GM23338 (cell line): ENCODE measurements at regions not wholly inside any gene's neighbourhood (a gene's known extent, or its start where the extent isn't known, plus 50 kb on each side); places are given as distances from the start of the nearest gene placed in this dataset.

Experiments
- ATAC-seq: fragments of 200-7000 bp; cut with Tn5 transposase; 3 replicates; pipeline ENCODE4 v1.9.1; 2020
- DNase-seq: peaks from one replicate; pipeline ENCODE4 v3.0.0-alpha.2; 2015; ENCODE audit warnings: low spot score
- H2AFZ ChIP-seq: fragments of 200-600 bp; sonication (generic); 2 replicates; pipeline ENCODE4 v1.8.0; 2016; ENCODE audit warnings: antibody characterized with exemption, mild to moderate bottlenecking, moderate library complexity
- H3F3A ChIP-seq: fragments of 200-600 bp; sonication (generic); replicated peaks from 2 replicates; pipeline ENCODE4 v1.8.0; 2017; ENCODE audit warnings: antibody characterized with exemption, mixed run types, low read depth
- H3K27ac ChIP-seq: fragments of 200-600 bp; sonication (generic); 2 replicates; pipeline ENCODE4 v1.6.1; 2016; ENCODE audit warnings: low read depth
- H3K27me3 ChIP-seq: fragments of 200-600 bp; sonication (generic); 2 replicates; pipeline ENCODE4 v1.8.0; 2016; ENCODE audit warnings: mild to moderate bottlenecking, mixed run types, moderate library complexity; ENCODE audit not compliant: insufficient read depth
- H3K36me3 ChIP-seq: fragments of 200-600 bp; sonication (generic); 2 replicates; pipeline ENCODE4 v1.8.0; 2016; ENCODE audit warnings: mild to moderate bottlenecking; ENCODE audit not compliant: insufficient read depth
- H3K4me1 ChIP-seq: fragments of 200-600 bp; sonication (generic); 2 replicates; pipeline ENCODE4 v1.8.0; 2016; ENCODE audit warnings: mild to moderate bottlenecking, moderate library complexity; ENCODE audit not compliant: insufficient read depth
- H3K4me2 ChIP-seq: fragments of 200-600 bp; sonication (generic); 2 replicates; pipeline ENCODE4 v1.7.1; 2017; ENCODE audit warnings: mixed run types
- H3K4me3 ChIP-seq: fragments of 200-600 bp; sonication (generic); 2 replicates; pipeline ENCODE4 v1.6.1; 2016; ENCODE audit warnings: mixed run types
- H3K79me2 ChIP-seq: fragments of 200-600 bp; sonication (generic); replicated peaks from 2 replicates; pipeline ENCODE4 v1.8.0; 2017; ENCODE audit warnings: mild to moderate bottlenecking; ENCODE audit not compliant: insufficient read depth
- H3K9me2 ChIP-seq: fragments of 200-600 bp; sonication (generic); 2 replicates; pipeline ENCODE4 v1.8.0; 2017; ENCODE audit not compliant: insufficient read depth
- H4K20me1 ChIP-seq: fragments of 200-600 bp; sonication (generic); replicated peaks from 2 replicates; pipeline ENCODE4 v1.8.0; 2017; ENCODE audit warnings: mild to moderate bottlenecking; ENCODE audit not compliant: insufficient read depth
- H3K27ac Mint-ChIP-seq: 2 replicates; pipeline ENCODE4 v1.8.0; 2020; ENCODE audit warnings: inconsistent platforms, mild to moderate bottlenecking, moderate library complexity, mixed read lengths
- H3K27me3 Mint-ChIP-seq: 3 replicates; pipeline ENCODE4 v1.8.0; 2022; ENCODE audit warnings: low read depth, mild to moderate bottlenecking, moderate library complexity, mixed read lengths, inconsistent platforms; ENCODE audit not compliant: insufficient read depth, poor library complexity
- H3K36me3 Mint-ChIP-seq: 3 replicates; pipeline ENCODE4 v1.8.0; 2021; ENCODE audit warnings: low read depth, mild to moderate bottlenecking, inconsistent platforms, moderate library complexity, mixed read lengths
- H3K4me1 Mint-ChIP-seq: 3 replicates; pipeline ENCODE4 v1.8.0; 2020; ENCODE audit warnings: mild to moderate bottlenecking, inconsistent platforms, mixed read lengths
- H3K4me3 Mint-ChIP-seq: 3 replicates; pipeline ENCODE4 v1.8.0; 2021; ENCODE audit warnings: moderate library complexity, mild to moderate bottlenecking, inconsistent platforms, mixed read lengths
- H3K9me3 Mint-ChIP-seq: 3 replicates; pipeline ENCODE4 v1.8.0; 2020; ENCODE audit warnings: moderate library complexity, mild to moderate bottlenecking, inconsistent platforms, mixed read lengths
- CREB1 ChIP-seq: fragments of 250-450 bp; sonication (Bioruptor Pico); IDR thresholded peaks from 2 replicates; pipeline ENCODE4 v1.5.0; 2020; ENCODE audit warnings: low read depth, mild to moderate bottlenecking, moderate library complexity
- EZH2 ChIP-seq: fragments of 200-600 bp; sonication (generic); IDR thresholded peaks from one replicate; pipeline ENCODE4 v1.8.0; 2017; ENCODE audit warnings: antibody characterized with exemption, mild to moderate bottlenecking, low read depth; ENCODE audit not compliant: unreplicated experiment
- EZH2phosphoT487 ChIP-seq: fragments of 200-600 bp; sonication (generic); IDR thresholded peaks from one replicate; pipeline ENCODE4 v1.8.1; 2018; ENCODE audit warnings: antibody characterized with exemption; ENCODE audit not compliant: unreplicated experiment
- JUNB ChIP-seq: IDR thresholded peaks from one replicate; pipeline ENCODE4 v1.6.1; 2016; ENCODE audit warnings: antibody characterized with exemption; ENCODE audit not compliant: unreplicated experiment
- NANOG ChIP-seq: IDR thresholded peaks from 2 replicates; pipeline ENCODE4 v1.6.1; 2016; ENCODE audit warnings: antibody characterized with exemption, borderline replicate concordance
- POLR2AphosphoS5 ChIP-seq: IDR thresholded peaks from 2 replicates; pipeline ENCODE4 v1.6.1; 2016; ENCODE audit warnings: antibody characterized with exemption, low read depth
- STAT1 ChIP-seq: IDR thresholded peaks from one replicate; pipeline ENCODE4 v1.6.1; 2016; ENCODE audit warnings: antibody characterized with exemption; ENCODE audit not compliant: unreplicated experiment
- ZNF114 ChIP-seq: fragments of 250-450 bp; sonication (Bioruptor Pico); IDR thresholded peaks from 2 replicates; pipeline ENCODE4 v1.5.0; 2020; ENCODE audit warnings: mild to moderate bottlenecking, moderate library complexity
- ZNF331 ChIP-seq: fragments of 250-450 bp; sonication (Bioruptor Pico); IDR thresholded peaks from 2 replicates; pipeline ENCODE4 v1.5.0; 2020; ENCODE audit warnings: low read depth, mild to moderate bottlenecking, moderate library complexity
- TF ChIP-seq, protein P1 (sequence below): IDR thresholded peaks from one replicate; pipeline ENCODE4 v1.6.1; 2018; ENCODE audit warnings: antibody characterized with exemption; ENCODE audit not compliant: unreplicated experiment
- TF ChIP-seq, protein P2 (sequence below): IDR thresholded peaks from 2 replicates; pipeline ENCODE4 v1.6.1; 2016; ENCODE audit warnings: antibody characterized with exemption
- TF ChIP-seq, protein P3 (sequence below), 2 experiments: fragments of 200-600 bp in 1 of 2; sonication (generic) in 1 of 2; conservative IDR thresholded peaks; 2 replicates each; pipeline versions ENCODE4 v1.5.1 to v1.6.1; 2016 to 2017; ENCODE audit warnings: antibody characterized with exemption in 2 of 2, low read depth in 2 of 2, mild to moderate bottlenecking in 2 of 2, moderate library complexity in 1 of 2
- TF ChIP-seq, protein P4 (sequence below): fragments of 250-450 bp; sonication (Bioruptor Pico); IDR thresholded peaks from 2 replicates; pipeline ENCODE4 v1.5.0; 2020; ENCODE audit warnings: mild to moderate bottlenecking, moderate library complexity

DNA sequence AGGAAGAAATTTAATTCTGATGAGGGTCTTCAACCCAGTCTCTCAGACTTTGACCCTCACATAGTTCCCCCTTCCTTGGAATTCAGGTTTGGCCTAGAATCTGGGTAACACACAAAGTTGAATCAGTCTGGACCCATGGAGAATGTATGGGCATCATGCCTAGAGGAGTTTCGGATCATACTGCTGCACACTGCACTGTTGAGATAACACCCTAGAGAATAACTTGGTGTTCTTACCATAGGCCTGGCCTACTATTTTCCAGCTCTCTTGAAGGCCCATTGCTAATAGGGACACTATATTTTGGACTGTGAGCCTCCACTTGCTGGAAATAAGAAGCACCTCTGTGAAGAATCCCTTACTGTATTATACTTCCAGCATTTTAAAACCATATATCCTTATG, 413.5 kb downstream of the PLK2 start:
- no peaks in the 10 kb centered on the region for H4K20me1 ChIP-seq
- no peak overlapping the region for H2AFZ ChIP-seq

More for the DNA sequence above, 413.5 kb downstream of the PLK2 start:
- Histone ChIP-seq H3K36me3 (no peaks in the 10 kb centered on the region), H3K4me3 (no peak overlapping the region), H3K4me1 (no peaks in the 10 kb centered on the region), H3K79me2 (no peaks in the 10 kb centered on the region), H3K27me3 (no peaks in the 10 kb centered on the region), H3F3A (no peaks in the 10 kb centered on the region), H3K9me2 (no peaks in the 10 kb centered on the region), H3K27ac (no peak overlapping the region), H3K4me2 (no peak overlapping the region)
- no peaks in the 10 kb centered on the region for H3K27me3 Mint-ChIP-seq
- DNase-seq (no peak), ATAC-seq (no peak)
- no peaks in the 10 kb centered on the region for H3K4me1 Mint-ChIP-seq
- H3K27ac Mint-ChIP-seq = no peak overlapping the region
- H3K4me3 Mint-ChIP-seq = no peak overlapping the region
- H3K36me3 Mint-ChIP-seq = no peaks in the 10 kb centered on the region
- TF ChIP-seq ZNF331 (CRISPR knock-in tag) (no peak), CREB1 (no peak), JUNB (no peak), POLR2AphosphoS5 (no peak), EZH2phosphoT487 (no peak), STAT1 (no peak), EZH2 (no peak), ZNF114 (no peak), NANOG (no peak)
- TF ChIP-seq, protein P1, sequence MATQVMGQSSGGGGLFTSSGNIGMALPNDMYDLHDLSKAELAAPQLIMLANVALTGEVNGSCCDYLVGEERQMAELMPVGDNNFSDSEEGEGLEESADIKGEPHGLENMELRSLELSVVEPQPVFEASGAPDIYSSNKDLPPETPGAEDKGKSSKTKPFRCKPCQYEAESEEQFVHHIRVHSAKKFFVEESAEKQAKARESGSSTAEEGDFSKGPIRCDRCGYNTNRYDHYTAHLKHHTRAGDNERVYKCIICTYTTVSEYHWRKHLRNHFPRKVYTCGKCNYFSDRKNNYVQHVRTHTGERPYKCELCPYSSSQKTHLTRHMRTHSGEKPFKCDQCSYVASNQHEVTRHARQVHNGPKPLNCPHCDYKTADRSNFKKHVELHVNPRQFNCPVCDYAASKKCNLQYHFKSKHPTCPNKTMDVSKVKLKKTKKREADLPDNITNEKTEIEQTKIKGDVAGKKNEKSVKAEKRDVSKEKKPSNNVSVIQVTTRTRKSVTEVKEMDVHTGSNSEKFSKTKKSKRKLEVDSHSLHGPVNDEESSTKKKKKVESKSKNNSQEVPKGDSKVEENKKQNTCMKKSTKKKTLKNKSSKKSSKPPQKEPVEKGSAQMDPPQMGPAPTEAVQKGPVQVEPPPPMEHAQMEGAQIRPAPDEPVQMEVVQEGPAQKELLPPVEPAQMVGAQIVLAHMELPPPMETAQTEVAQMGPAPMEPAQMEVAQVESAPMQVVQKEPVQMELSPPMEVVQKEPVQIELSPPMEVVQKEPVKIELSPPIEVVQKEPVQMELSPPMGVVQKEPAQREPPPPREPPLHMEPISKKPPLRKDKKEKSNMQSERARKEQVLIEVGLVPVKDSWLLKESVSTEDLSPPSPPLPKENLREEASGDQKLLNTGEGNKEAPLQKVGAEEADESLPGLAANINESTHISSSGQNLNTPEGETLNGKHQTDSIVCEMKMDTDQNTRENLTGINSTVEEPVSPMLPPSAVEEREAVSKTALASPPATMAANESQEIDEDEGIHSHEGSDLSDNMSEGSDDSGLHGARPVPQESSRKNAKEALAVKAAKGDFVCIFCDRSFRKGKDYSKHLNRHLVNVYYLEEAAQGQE = no peak
- TF ChIP-seq, protein P2, sequence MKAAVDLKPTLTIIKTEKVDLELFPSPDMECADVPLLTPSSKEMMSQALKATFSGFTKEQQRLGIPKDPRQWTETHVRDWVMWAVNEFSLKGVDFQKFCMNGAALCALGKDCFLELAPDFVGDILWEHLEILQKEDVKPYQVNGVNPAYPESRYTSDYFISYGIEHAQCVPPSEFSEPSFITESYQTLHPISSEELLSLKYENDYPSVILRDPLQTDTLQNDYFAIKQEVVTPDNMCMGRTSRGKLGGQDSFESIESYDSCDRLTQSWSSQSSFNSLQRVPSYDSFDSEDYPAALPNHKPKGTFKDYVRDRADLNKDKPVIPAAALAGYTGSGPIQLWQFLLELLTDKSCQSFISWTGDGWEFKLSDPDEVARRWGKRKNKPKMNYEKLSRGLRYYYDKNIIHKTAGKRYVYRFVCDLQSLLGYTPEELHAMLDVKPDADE = no peak
- TF ChIP-seq, protein P3, sequence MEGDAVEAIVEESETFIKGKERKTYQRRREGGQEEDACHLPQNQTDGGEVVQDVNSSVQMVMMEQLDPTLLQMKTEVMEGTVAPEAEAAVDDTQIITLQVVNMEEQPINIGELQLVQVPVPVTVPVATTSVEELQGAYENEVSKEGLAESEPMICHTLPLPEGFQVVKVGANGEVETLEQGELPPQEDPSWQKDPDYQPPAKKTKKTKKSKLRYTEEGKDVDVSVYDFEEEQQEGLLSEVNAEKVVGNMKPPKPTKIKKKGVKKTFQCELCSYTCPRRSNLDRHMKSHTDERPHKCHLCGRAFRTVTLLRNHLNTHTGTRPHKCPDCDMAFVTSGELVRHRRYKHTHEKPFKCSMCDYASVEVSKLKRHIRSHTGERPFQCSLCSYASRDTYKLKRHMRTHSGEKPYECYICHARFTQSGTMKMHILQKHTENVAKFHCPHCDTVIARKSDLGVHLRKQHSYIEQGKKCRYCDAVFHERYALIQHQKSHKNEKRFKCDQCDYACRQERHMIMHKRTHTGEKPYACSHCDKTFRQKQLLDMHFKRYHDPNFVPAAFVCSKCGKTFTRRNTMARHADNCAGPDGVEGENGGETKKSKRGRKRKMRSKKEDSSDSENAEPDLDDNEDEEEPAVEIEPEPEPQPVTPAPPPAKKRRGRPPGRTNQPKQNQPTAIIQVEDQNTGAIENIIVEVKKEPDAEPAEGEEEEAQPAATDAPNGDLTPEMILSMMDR (conservative IDR thresholded peaks at IDR 0.05; ENCODE audit: low read depth in 2 of 2) = no peak
- TF ChIP-seq, protein P4, sequence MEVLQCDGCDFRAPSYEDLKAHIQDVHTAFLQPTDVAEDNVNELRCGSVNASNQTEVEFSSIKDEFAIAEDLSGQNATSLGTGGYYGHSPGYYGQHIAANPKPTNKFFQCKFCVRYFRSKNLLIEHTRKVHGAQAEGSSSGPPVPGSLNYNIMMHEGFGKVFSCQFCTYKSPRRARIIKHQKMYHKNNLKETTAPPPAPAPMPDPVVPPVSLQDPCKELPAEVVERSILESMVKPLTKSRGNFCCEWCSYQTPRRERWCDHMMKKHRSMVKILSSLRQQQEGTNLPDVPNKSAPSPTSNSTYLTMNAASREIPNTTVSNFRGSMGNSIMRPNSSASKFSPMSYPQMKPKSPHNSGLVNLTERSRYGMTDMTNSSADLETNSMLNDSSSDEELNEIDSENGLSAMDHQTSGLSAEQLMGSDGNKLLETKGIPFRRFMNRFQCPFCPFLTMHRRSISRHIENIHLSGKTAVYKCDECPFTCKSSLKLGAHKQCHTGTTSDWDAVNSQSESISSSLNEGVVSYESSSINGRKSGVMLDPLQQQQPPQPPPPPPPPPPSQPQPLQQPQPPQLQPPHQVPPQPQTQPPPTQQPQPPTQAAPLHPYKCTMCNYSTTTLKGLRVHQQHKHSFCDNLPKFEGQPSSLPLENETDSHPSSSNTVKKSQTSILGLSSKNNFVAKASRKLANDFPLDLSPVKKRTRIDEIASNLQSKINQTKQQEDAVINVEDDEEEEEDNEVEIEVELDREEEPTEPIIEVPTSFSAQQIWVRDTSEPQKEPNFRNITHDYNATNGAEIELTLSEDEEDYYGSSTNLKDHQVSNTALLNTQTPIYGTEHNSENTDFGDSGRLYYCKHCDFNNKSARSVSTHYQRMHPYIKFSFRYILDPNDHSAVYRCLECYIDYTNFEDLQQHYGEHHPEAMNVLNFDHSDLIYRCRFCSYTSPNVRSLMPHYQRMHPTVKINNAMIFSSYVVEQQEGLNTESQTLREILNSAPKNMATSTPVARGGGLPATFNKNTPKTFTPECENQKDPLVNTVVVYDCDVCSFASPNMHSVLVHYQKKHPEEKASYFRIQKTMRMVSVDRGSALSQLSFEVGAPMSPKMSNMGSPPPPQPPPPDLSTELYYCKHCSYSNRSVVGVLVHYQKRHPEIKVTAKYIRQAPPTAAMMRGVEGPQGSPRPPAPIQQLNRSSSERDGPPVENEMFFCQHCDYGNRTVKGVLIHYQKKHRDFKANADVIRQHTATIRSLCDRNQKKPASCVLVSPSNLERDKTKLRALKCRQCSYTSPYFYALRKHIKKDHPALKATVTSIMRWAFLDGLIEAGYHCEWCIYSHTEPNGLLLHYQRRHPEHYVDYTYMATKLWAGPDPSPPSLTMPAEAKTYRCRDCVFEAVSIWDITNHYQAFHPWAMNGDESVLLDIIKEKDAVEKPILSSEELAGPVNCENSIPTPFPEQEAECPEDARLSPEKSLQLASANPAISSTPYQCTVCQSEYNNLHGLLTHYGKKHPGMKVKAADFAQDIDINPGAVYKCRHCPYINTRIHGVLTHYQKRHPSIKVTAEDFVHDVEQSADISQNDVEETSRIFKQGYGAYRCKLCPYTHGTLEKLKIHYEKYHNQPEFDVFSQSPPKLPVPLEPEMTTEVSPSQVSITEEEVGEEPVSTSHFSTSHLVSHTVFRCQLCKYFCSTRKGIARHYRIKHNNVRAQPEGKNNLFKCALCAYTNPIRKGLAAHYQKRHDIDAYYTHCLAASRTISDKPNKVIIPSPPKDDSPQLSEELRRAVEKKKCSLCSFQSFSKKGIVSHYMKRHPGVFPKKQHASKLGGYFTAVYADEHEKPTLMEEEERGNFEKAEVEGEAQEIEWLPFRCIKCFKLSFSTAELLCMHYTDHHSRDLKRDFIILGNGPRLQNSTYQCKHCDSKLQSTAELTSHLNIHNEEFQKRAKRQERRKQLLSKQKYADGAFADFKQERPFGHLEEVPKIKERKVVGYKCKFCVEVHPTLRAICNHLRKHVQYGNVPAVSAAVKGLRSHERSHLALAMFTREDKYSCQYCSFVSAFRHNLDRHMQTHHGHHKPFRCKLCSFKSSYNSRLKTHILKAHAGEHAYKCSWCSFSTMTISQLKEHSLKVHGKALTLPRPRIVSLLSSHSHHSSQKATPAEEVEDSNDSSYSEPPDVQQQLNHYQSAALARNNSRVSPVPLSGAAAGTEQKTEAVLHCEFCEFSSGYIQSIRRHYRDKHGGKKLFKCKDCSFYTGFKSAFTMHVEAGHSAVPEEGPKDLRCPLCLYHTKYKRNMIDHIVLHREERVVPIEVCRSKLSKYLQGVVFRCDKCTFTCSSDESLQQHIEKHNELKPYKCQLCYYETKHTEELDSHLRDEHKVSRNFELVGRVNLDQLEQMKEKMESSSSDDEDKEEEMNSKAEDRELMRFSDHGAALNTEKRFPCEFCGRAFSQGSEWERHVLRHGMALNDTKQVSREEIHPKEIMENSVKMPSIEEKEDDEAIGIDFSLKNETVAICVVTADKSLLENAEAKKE (CRISPR knock-in tag) = no peak
- no peaks in the 10 kb centered on the region; the same call in 2 of the 3 replicates for H3K9me3 Mint-ChIP-seq
